Spleen (tissue), 11 donors: ENCODE measurements at regions not wholly inside any gene's neighbourhood (a gene's known extent, or its start where the extent isn't known, plus 50 kb on each side); places are given as distances from the start of the nearest gene placed in this dataset.

Source experiments
- DNase-seq: peaks from one replicate; pipeline ENCODE4 v3.0.0-alpha.2; 2020
- H3K27ac ChIP-seq, 8 donors: fragments of 200-600 bp; sonication (generic) in 7 of 8; 1 replicate in 4 of 8; 2 replicates in 4 of 8; pipeline versions ENCODE4 v1.5.0 to v1.8.0; 2016 to 2021; ENCODE audit warnings: inconsistent platforms in 4 of 8, mild to moderate bottlenecking in 4 of 8, moderate library complexity in 1 of 8
- H3K27me3 ChIP-seq, 7 donors: fragments of 200-600 bp; sonication (generic) in 6 of 7; replicated peaks in 1 of 7; 1 replicate in 4 of 7; 2 replicates in 3 of 7; pipeline versions ENCODE4 v1.5.0 to v1.8.0; 2016 to 2021; ENCODE audit warnings: inconsistent platforms in 3 of 7, mild to moderate bottlenecking in 1 of 7
- H3K36me3 ChIP-seq, 6 donors: fragments of 200-600 bp; sonication (generic) in 5 of 6; 1 replicate in 4 of 6; 2 replicates in 2 of 6; pipeline versions ENCODE4 v1.5.0 to v1.8.0; 2016 to 2021; ENCODE audit warnings: inconsistent platforms in 2 of 6
- H3K4me1 ChIP-seq, 6 donors: fragments of 200-600 bp; sonication (generic) in 5 of 6; 1 replicate in 3 of 6; 2 replicates in 3 of 6; pipeline versions ENCODE4 v1.5.0 to v1.8.0; 2016 to 2021; ENCODE audit warnings: inconsistent platforms in 3 of 6
- H3K4me3 ChIP-seq, 8 donors: fragments of 200-600 bp; sonication (generic) in 7 of 8; 1 replicate in 4 of 8; 2 replicates in 4 of 8; pipeline versions ENCODE4 v1.5.0 to v1.8.0; 2016 to 2021; ENCODE audit warnings: inconsistent platforms in 4 of 8, mild to moderate bottlenecking in 4 of 8, moderate library complexity in 2 of 8
- H3K9me3 ChIP-seq, 8 donors: fragments of 200-600 bp; sonication (generic) in 7 of 8; 1 replicate in 4 of 8; 2 replicates in 4 of 8; pipeline versions ENCODE4 v1.5.0 to v1.8.0; 2016 to 2021; ENCODE audit warnings: inconsistent platforms in 4 of 8
- CTCF ChIP-seq, 11 experiments: fragments of 200-600 bp in 7 of 11; fragments of 450-650 bp in 4 of 11; sonication (generic) in 4 of 11; IDR thresholded peaks in 8 of 11; conservative IDR thresholded peaks in 3 of 11; 1 replicate in 7 of 11; 2 replicates in 4 of 11; pipeline versions ENCODE4 v1.4.0 to v1.8.0; 2016 to 2021; ENCODE audit warnings: antibody characterized with exemption in 11 of 11, inconsistent platforms in 4 of 11, mild to moderate bottlenecking in 1 of 11
- POLR2A ChIP-seq, 3 donors: fragments of 450-650 bp; IDR thresholded peaks; one replicate each; pipeline ENCODE4 v1.5.1; 2017; ENCODE audit warnings: antibody characterized with exemption in 3 of 3, mild to moderate bottlenecking in 1 of 3
- POLR2AphosphoS5 ChIP-seq, 3 donors: sonication (generic); formaldehyde crosslinking; IDR thresholded peaks; one replicate each; pipeline ENCODE4 v1.5.1; 2017; ENCODE audit warnings: antibody characterized with exemption in 3 of 3
- WGBS, 5 donors: extraction: QIAGEN DNeasy Blood & Tissue Kit in 3 of 5; methylation state at CpG; one replicate each; pipeline versions ENCODE4 v1.1.5 to v1.1.7; 2013 to 2018; 5-methylcytosine and 5-hydroxymethylcytosine counted together
- intact Hi-C: fragments of 100-400 bp; cut with DNase I; formaldehyde crosslinking; loops from one replicate; pipeline ENCODE4 v1.15.0; 2023; ENCODE audit warnings: low total_unique reads
- donor health status: healthy with polysubstance abuse.
- donor health status: DM: no; HTN: no; CAD: no; lungs with moderate emphysema.
- donor health status: DM: no; HTN: no; CAD: no.
- donor health status: Bipolar disorder and iron deficiency.
- donor health status: healthy.
- donor health status: DM: no; HTN: no; CAD: no.
- donor health status: DM: yes; HTN: yes; CAD: no.

GRCh38 chr18:73942956-73943355 lies 204.7 kb downstream of the FBXO15 start:
- intact Hi-C loops, result no loop called here

GRCh38 chr18:73942081-73942625 lies 205.5 kb downstream of the FBXO15 start:
- Histone ChIP-seq H3K27me3 (no peaks in the 10 kb centered on the region), H3K4me3 (no peak overlapping the region), H3K4me1 (no peaks in the 10 kb centered on the region), H3K9me3 (no peaks in the 10 kb centered on the region), H3K36me3 (no peaks in the 10 kb centered on the region), H3K27ac (no peak overlapping the region)
- intact Hi-C loops, result no loop called here
- TF ChIP-seq CTCF (IDR thresholded peaks at IDR 0.05 in 8 of 11, conservative IDR thresholded peaks at IDR 0.05 in 3 of 11), result no peak
- no peak for TF ChIP-seq POLR2A (IDR thresholded peaks at IDR 0.05)
- no peak for TF ChIP-seq POLR2AphosphoS5 (IDR thresholded peaks at IDR 0.05)
- DNase-seq, result no peak
- WGBS, 5 donors, result 74 to 80% (median 79%) methylated on average over 8 of the region's 8 CpGs

More at GRCh38 chr18:73942956-73943355, 204.7 kb downstream of the FBXO15 start:
- no peak overlapping the region for H3K27ac ChIP-seq
- H3K4me1 ChIP-seq, result no peaks in the 10 kb centered on the region
- H3K36me3 ChIP-seq, result no peaks in the 10 kb centered on the region
- TF ChIP-seq POLR2A (IDR thresholded peaks at IDR 0.05) (no peak), CTCF (IDR thresholded peaks at IDR 0.05 in 8 of 11, conservative IDR thresholded peaks at IDR 0.05 in 3 of 11) (no peak), POLR2AphosphoS5 (IDR thresholded peaks at IDR 0.05) (no peak)
- 73 to 83% (median 82%) methylated on average over 4 of the region's 4 CpGs for WGBS, 5 donors
- H3K27me3 ChIP-seq, result no peaks in the 10 kb centered on the region
- H3K9me3 ChIP-seq, result no peaks in the 10 kb centered on the region
- no peak overlapping the region for H3K4me3 ChIP-seq
- no peak for DNase-seq

- no peak for DNase-seq
- Histone ChIP-seq H3K4me3 (no peak overlapping the region), H3K9me3 (no peaks in the 10 kb centered on the region), H3K27me3 (no peaks in the 10 kb centered on the region), H3K36me3 (no peaks in the 10 kb centered on the region), H3K4me1 (no peaks in the 10 kb centered on the region), H3K27ac (no peak overlapping the region)
- WGBS, 5 donors, result 65 to 74% (median 71%) methylated on average over 8 of the region's 8 CpGs
- TF ChIP-seq POLR2A (IDR thresholded peaks at IDR 0.05) (no peak), CTCF (IDR thresholded peaks at IDR 0.05 in 8 of 11, conservative IDR thresholded peaks at IDR 0.05 in 3 of 11) (no peak), POLR2AphosphoS5 (IDR thresholded peaks at IDR 0.05) (no peak)
- intact Hi-C loops, result no loop called here
These were observed 206.9 kb downstream of the FBXO15 start for GRCh38 chr18:73940721-73941120.

- Histone ChIP-seq H3K27ac (no peak overlapping the region), H3K4me3 (no peak overlapping the region), H3K36me3 (no peaks in the 10 kb centered on the region), H3K4me1 (no peaks in the 10 kb centered on the region), H3K9me3 (no peaks in the 10 kb centered on the region), H3K27me3 (no peaks in the 10 kb centered on the region)
- no peak for TF ChIP-seq CTCF (IDR thresholded peaks at IDR 0.05 in 8 of 11, conservative IDR thresholded peaks at IDR 0.05 in 3 of 11)
- TF ChIP-seq POLR2AphosphoS5 (IDR thresholded peaks at IDR 0.05), result no peak
- no peak for TF ChIP-seq POLR2A (IDR thresholded peaks at IDR 0.05)
- WGBS, 5 donors, result 84 to 93% (median 88%) methylated on average over 5 of the region's 5 CpGs
- DNase-seq, result no peak
- intact Hi-C loops, result no loop called here
These were observed 208.2 kb downstream of the FBXO15 start for GRCh38 chr18:73939391-73939790.
